Heart right ventricle (tissue), 16 donors: ENCODE measurements at regions not wholly inside any gene's neighbourhood (a gene's known extent, or its start where the extent isn't known, plus 50 kb on each side); places are given as distances from the start of the nearest gene placed in this dataset.

Experiments
- ATAC-seq, 8 donors: fragments of 200-7000 bp; cut with Tn5 transposase; one replicate each; pipeline ENCODE4 v1.9.1; 2020; ENCODE audit warnings: mild to moderate bottlenecking in 8 of 8, moderate library complexity in 8 of 8, moderate number of reproducible peaks in 1 of 8
- DNase-seq, 2 donors: peaks; one replicate each; pipeline ENCODE4 v3.0.0-alpha.2; 2020
- H3K27ac ChIP-seq, 10 donors: fragments of 200-600 bp; sonication (generic) in 2 of 10; one replicate each; pipeline versions ENCODE4 v1.5.0 to v1.8.0; 2020 to 2022; ENCODE audit warnings: mild to moderate bottlenecking in 3 of 10
- H3K27me3 ChIP-seq, 7 donors: fragments of 200-600 bp; one replicate each; pipeline ENCODE4 v1.8.0; 2021 to 2022; ENCODE audit warnings: mild to moderate bottlenecking in 2 of 7
- H3K36me3 ChIP-seq, 9 donors: fragments of 200-600 bp; sonication (generic) in 1 of 9; one replicate each; pipeline versions ENCODE4 v1.5.0 to v1.8.0; 2020 to 2022; ENCODE audit warnings: mild to moderate bottlenecking in 2 of 9
- H3K4me1 ChIP-seq, 9 donors: fragments of 200-600 bp; sonication (generic) in 1 of 9; one replicate each; pipeline versions ENCODE4 v1.5.0 to v1.8.0; 2020 to 2022; ENCODE audit warnings: mild to moderate bottlenecking in 4 of 9
- H3K4me3 ChIP-seq, 10 donors: fragments of 200-600 bp; sonication (generic) in 2 of 10; one replicate each; pipeline versions ENCODE4 v1.5.0 to v1.8.0; 2020 to 2022; ENCODE audit warnings: mild to moderate bottlenecking in 7 of 10, moderate library complexity in 2 of 10
- H3K9me3 ChIP-seq, 11 donors: fragments of 200-600 bp in 10 of 11; sonication (generic) in 2 of 11; one replicate each; pipeline versions ENCODE4 v1.5.0 to v1.8.0; 2013 to 2022; ENCODE audit warnings: mild to moderate bottlenecking in 2 of 11, control low read depth in 1 of 11, moderate library complexity in 1 of 11
- whole genome bisulfite sequencing, 2 donors: extraction: QIAGEN DNeasy Blood & Tissue Kit; methylation state at CpG; one replicate each; pipeline ENCODE4 v1.1.7; 2013; ENCODE audit warnings: inconsistent platforms in 1 of 2; 5-methylcytosine and 5-hydroxymethylcytosine counted together
- intact Hi-C, 10 donors: fragments of 100-400 bp; cut with DNase I; formaldehyde crosslinking; loops; one replicate each; pipeline versions ENCODE4 v1.11.1 to v1.14.2; 2022
- TF ChIP-seq, protein P1 (sequence below), 9 donors: fragments of 200-600 bp; sonication (generic) in 2 of 9; IDR thresholded peaks; one replicate each; pipeline versions ENCODE4 v1.5.0 to v1.8.0; 2021 to 2022; ENCODE audit warnings: antibody characterized with exemption in 9 of 9, mild to moderate bottlenecking in 5 of 9, moderate library complexity in 1 of 9
- donor health status: Arrhythmogenic right ventricular cardiomyopathy.
- donor health status: ischemic (EF 13 %, LVEDD 7.1; RV severe dilation, severe dysfunction).
- donor health status: healthy with polysubstance abuse.
- donor health status: DM: no; HTN: yes; CAD: no.
- donor health status: DM: no; HTN: no; CAD: no.
- donor health status: ischemic (EF 25% LVEDD 6.9; RV normal size, moderate dysfunction).
- donor health status: ischemic (EF 25% LVEDD 5.7; RV mildly dilated, moderate dysfunction).
- donor health status: healthy.
- donor health status: DM: yes; HTN: yes; CAD: no.
- donor health status: Ischemic cardiomyopathy.
- donor health status: ischemic (EF 35%, LVEDD 5.7; RV mildly dilated, moderate dysfunction).
- donor health status: nonischemic (EF 11% LVEDD 7.7; RV severe dilation, severe dysfunction).
- donor health status: DM: yes; HTN: yes; CAD: no.
- donor health status: PGD.
- donor health status: ischemic (EF 29% LVEDD 5.4; RV normal size, mild dysfunction).
- donor health status: nonischemic (EF 23%, LVEDD 6.1; RV moderate dilation, normal function).

DNA sequence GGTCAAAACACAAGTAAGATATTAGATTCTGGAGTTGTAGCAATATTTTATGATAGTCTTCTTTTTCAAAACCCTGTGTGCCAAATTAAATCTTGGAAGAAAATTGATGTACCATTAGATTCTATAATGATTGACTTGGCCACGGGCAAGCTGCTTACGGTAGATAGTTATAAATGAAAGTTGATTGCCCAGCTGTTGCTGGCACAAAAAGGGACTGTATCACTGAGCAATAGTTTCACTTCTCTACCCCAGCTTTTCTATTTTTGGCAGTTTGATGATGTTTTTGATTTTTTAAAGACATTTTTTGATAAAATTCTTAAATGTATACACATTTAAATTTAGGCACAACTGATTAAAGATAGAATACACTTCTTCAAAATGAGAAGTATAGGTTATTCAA lies 333.3 kb downstream of the TRAM1L1 start:
- Histone ChIP-seq H3K4me3 (no peak overlapping the region), H3K27me3 (no peaks in the 10 kb centered on the region), H3K4me1 (no peaks in the 10 kb centered on the region), H3K9me3 (peaks cover 0 to 4% (median 0%) of the 10 kb centered on the region in 11 donors), H3K36me3 (no peaks in the 10 kb centered on the region), H3K27ac (no peak overlapping the region)
- WGBS, 2 donors = 73 to 89% methylated on average over 2 of the region's 2 CpGs
- TF ChIP-seq, protein P1, sequence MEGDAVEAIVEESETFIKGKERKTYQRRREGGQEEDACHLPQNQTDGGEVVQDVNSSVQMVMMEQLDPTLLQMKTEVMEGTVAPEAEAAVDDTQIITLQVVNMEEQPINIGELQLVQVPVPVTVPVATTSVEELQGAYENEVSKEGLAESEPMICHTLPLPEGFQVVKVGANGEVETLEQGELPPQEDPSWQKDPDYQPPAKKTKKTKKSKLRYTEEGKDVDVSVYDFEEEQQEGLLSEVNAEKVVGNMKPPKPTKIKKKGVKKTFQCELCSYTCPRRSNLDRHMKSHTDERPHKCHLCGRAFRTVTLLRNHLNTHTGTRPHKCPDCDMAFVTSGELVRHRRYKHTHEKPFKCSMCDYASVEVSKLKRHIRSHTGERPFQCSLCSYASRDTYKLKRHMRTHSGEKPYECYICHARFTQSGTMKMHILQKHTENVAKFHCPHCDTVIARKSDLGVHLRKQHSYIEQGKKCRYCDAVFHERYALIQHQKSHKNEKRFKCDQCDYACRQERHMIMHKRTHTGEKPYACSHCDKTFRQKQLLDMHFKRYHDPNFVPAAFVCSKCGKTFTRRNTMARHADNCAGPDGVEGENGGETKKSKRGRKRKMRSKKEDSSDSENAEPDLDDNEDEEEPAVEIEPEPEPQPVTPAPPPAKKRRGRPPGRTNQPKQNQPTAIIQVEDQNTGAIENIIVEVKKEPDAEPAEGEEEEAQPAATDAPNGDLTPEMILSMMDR (IDR thresholded peaks at IDR 0.05) = no peak
- ATAC-seq (no peak), DNase-seq (no peak)
- intact Hi-C loops = no loop called here

DNA sequence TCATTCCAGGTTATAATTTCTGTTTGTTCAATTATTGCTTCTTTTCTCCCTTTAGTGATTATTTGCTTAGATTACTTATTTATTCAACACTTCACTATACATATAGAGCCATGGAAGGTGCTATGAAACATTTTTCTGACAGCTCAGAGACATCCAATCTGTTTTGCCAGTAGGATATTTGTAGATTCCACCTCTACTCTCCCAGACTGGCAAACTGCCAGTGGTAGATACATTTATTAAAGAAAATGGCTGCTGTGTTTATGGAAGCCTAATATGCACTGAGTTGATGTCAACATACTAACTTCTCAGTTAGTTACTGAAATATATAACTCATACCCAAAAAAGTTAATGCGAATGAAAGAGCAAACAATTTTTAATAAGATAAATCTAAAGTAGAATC lies 348.6 kb downstream of the TRAM1L1 start:
- WGBS, 2 donors = 93 to 98% methylated on average over 1 of the region's 1 CpG
- no peak for ATAC-seq
- Histone ChIP-seq H3K9me3 (no peaks in the 10 kb centered on the region), H3K4me1 (no peaks in the 10 kb centered on the region), H3K36me3 (no peaks in the 10 kb centered on the region), H3K27ac (no peak overlapping the region), H3K4me3 (no peak overlapping the region), H3K27me3 (no peaks in the 10 kb centered on the region)
- TF ChIP-seq, protein P1 (IDR thresholded peaks at IDR 0.05) = no peak
- DNase-seq = no peak
- intact Hi-C loops = no loop called here

DNA sequence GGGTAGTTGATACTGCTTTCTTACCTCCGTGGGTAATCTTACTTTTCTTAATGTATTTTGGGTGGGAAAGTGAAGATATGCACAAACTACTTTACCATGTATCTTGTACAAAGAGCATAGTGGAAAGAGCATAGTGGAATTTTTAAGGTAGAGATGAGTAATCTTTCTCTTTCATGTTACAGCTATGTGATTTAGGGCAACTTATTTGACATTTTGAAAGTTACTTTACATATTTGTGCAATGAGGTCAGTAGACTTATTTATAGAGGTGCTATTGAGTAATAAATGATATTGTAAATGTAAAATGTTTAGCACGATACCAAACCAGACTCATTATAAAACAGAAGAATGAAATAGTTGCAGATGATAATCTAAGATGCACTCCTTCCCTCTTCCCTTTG lies 351.2 kb downstream of the TRAM1L1 start:
- Histone ChIP-seq H3K9me3 (no peaks in the 10 kb centered on the region), H3K4me1 (no peaks in the 10 kb centered on the region), H3K27ac (no peak overlapping the region), H3K27me3 (no peaks in the 10 kb centered on the region), H3K36me3 (no peaks in the 10 kb centered on the region), H3K4me3 (no peak overlapping the region)
- intact Hi-C loops = no loop called here
- no peak for DNase-seq
- ATAC-seq = no peak
- 66 to 77% methylated on average over 2 of the region's 2 CpGs for WGBS, 2 donors
- TF ChIP-seq, protein P1 (IDR thresholded peaks at IDR 0.05) = no peak

DNA sequence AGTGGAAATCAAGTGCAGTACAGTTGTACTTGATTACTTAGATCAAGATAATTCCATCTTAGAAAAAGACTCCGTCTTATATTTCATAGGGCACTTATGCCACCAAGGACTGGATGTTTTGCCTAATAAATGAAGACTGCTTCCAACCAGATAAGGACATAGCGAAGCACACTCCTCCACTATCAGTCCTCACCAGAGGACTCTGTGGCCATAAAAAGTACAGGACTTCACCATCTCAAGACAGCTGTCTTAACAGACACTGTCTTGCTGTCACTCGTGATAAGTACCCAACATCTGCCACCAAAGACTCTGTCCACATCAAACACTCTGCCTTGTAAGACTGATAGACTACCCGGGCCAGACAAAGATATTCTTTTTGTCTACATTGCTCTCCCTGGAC lies 352.0 kb downstream of the TRAM1L1 start:
- ATAC-seq (no peak), DNase-seq (no peak)
- Histone ChIP-seq H3K4me3 (no peak overlapping the region), H3K27me3 (no peaks in the 10 kb centered on the region), H3K4me1 (no peaks in the 10 kb centered on the region), H3K36me3 (no peaks in the 10 kb centered on the region), H3K27ac (no peak overlapping the region), H3K9me3 (no peaks in the 10 kb centered on the region)
- intact Hi-C loops = no loop called here
- WGBS, 2 donors = 62 to 70% methylated on average over 4 of the region's 4 CpGs
- TF ChIP-seq, protein P1 (IDR thresholded peaks at IDR 0.05) = no peak

DNA sequence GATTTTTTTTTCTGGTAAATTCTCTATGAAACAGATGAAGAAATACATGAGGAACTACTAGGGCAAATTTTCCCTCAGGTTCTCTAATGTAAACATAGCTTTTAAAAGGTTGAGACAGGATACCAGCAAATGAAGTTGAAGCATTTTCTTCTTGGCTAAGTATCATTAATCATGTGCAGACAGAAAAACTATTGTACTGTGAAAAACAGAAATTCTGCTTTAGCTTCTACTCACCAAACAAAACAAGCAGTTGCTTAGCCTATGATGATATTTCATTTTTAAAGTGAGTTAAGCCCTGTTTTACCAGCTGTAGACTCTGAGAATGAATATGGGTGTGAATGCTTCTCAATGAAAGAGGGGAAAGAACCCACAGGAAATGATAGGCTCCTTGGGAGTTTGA lies 358.9 kb downstream of the TRAM1L1 start:
- no peak overlapping the region for H3K27ac ChIP-seq
- no peaks in the 10 kb centered on the region for H3K36me3 ChIP-seq
- H3K9me3 ChIP-seq = no peaks in the 10 kb centered on the region
- H3K4me3 ChIP-seq = no peak overlapping the region
- no peak for DNase-seq
- no peak for ATAC-seq
- H3K27me3 ChIP-seq = no peaks in the 10 kb centered on the region
- TF ChIP-seq, protein P1 (IDR thresholded peaks at IDR 0.05) = no peak
- no peaks in the 10 kb centered on the region for H3K4me1 ChIP-seq
- intact Hi-C loops = no loop called here
